ENCODE measurements at regions not wholly inside any gene's neighbourhood (a gene's known extent, or its start where the extent isn't known, plus 50 kb on each side); places are given as distances from the start of the nearest gene placed in this dataset.

DNA sequence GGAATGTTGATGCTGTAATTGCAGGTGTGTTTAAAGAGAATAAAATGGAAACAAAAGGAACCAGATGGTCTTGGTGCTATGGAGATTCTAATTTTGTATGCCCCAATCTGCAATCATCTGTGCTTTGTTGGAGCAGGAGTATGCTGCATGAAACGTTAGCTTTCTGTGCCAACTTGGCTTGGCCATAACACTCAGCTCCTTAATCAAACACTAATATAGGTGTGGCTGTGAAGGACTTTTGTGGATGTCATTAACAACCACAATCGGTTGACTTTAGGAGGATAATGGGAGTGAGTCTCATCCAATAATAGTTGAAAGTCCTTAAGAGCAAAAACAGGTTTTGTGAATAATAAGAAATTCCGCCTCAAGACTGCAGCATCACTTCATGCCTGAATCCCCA lies 399.2 kb downstream of the NLGN4X start:
- Histone ChIP-seq H3K4me2 (ENCODE audit: low read depth, low read length, poor library complexity, severe bottlenecking) (no peak overlapping the region), H3K4me3 (ENCODE audit: low read length, poor library complexity, severe bottlenecking) (no peak overlapping the region), H3K4me1 (ENCODE audit: insufficient read depth, low read length, poor library complexity, severe bottlenecking) (no peaks in the 10 kb centered on the region), H3K36me3 (ENCODE audit: insufficient read depth, low read length) (no peaks in the 10 kb centered on the region), H3K9me3 (ENCODE audit: insufficient read depth, low read depth, low read length) (no peaks in the 10 kb centered on the region), H3K79me2 (ENCODE audit: insufficient read depth, low read length) (no peaks in the 10 kb centered on the region), H3F3A (ENCODE audit: low read depth) (no peaks in the 10 kb centered on the region), H4K20me1 (ENCODE audit: insufficient read depth, low read length, poor library complexity, severe bottlenecking) (no peaks in the 10 kb centered on the region), H2AFZ (ENCODE audit: low read length) (no peak overlapping the region), H3K9me2 (replicated peaks; ENCODE audit: low read depth, low read length) (no peaks in the 10 kb centered on the region), H3K9ac (ENCODE audit: low read depth, low read length, poor library complexity, severe bottlenecking) (no peak overlapping the region), H3K27me3 (ENCODE audit: insufficient read depth, low read length, poor library complexity, severe bottlenecking) (no peaks in the 10 kb centered on the region)
- TF ChIP-seq, protein P1, sequence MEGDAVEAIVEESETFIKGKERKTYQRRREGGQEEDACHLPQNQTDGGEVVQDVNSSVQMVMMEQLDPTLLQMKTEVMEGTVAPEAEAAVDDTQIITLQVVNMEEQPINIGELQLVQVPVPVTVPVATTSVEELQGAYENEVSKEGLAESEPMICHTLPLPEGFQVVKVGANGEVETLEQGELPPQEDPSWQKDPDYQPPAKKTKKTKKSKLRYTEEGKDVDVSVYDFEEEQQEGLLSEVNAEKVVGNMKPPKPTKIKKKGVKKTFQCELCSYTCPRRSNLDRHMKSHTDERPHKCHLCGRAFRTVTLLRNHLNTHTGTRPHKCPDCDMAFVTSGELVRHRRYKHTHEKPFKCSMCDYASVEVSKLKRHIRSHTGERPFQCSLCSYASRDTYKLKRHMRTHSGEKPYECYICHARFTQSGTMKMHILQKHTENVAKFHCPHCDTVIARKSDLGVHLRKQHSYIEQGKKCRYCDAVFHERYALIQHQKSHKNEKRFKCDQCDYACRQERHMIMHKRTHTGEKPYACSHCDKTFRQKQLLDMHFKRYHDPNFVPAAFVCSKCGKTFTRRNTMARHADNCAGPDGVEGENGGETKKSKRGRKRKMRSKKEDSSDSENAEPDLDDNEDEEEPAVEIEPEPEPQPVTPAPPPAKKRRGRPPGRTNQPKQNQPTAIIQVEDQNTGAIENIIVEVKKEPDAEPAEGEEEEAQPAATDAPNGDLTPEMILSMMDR (conservative IDR thresholded peaks at IDR 0.05; ENCODE audit: low read length): no peak
- TF ChIP-seq EZH2phosphoT487 (IDR thresholded peaks at IDR 0.05; ENCODE audit: borderline replicate concordance): no peak

DNA sequence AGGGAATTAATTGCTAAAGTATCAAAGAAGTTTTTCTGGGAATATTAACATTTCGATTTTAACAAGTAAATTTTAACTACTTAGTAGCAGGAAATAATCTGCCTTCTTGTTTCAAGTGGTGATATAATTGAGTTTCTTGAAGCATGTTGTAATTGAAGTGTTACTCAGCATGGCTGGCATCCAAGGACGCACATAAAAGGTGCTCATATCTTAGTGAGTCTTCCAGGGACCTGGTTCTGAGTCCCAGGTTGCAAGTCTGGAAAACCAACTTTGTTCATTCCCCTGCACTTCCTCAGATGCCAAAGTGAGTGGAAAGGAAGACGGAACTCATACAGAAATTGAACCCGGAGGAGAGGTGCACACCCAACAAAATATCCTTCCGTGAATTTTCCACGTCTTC lies 399.6 kb downstream of the NLGN4X start:
- Histone ChIP-seq H3K9me2 (replicated peaks; ENCODE audit: low read depth, low read length) (no peaks in the 10 kb centered on the region), H3K9me3 (ENCODE audit: insufficient read depth, low read depth, low read length) (no peaks in the 10 kb centered on the region), H3F3A (ENCODE audit: low read depth) (no peaks in the 10 kb centered on the region), H3K9ac (ENCODE audit: low read depth, low read length, poor library complexity, severe bottlenecking) (no peak overlapping the region), H3K36me3 (ENCODE audit: insufficient read depth, low read length) (no peaks in the 10 kb centered on the region), H3K4me2 (ENCODE audit: low read depth, low read length, poor library complexity, severe bottlenecking) (no peak overlapping the region), H3K27me3 (ENCODE audit: insufficient read depth, low read length, poor library complexity, severe bottlenecking) (no peaks in the 10 kb centered on the region), H4K20me1 (ENCODE audit: insufficient read depth, low read length, poor library complexity, severe bottlenecking) (no peaks in the 10 kb centered on the region), H3K79me2 (ENCODE audit: insufficient read depth, low read length) (no peaks in the 10 kb centered on the region), H3K4me3 (ENCODE audit: low read length, poor library complexity, severe bottlenecking) (no peak overlapping the region), H2AFZ (ENCODE audit: low read length) (no peak overlapping the region), H3K4me1 (ENCODE audit: insufficient read depth, low read length, poor library complexity, severe bottlenecking) (no peaks in the 10 kb centered on the region)
- no peak for TF ChIP-seq EZH2phosphoT487 (IDR thresholded peaks at IDR 0.05; ENCODE audit: borderline replicate concordance)

DNA sequence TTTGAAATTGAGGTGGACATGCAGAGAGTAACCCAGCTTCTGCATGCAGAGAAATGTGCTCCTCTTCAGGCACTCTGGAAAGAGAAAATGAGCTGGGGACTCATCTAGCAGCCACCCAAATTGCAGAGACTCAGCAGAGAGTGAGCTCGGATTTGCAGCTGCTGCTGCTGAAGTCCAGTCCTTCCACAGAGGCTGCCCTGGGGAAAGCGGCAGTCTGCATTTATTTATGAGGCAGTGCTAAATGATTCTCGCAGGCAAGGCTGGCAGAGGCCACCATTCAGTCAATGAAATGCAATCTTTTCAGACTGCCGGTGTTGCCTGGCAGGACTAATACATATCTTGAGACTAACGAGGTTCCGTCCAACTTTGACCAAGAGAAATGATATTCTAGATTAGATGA lies 404.8 kb downstream of the NLGN4X start:
- Histone ChIP-seq H3K27me3 (ENCODE audit: insufficient read depth, low read length, poor library complexity, severe bottlenecking) (no peaks in the 10 kb centered on the region), H3K4me2 (ENCODE audit: low read depth, low read length, poor library complexity, severe bottlenecking) (no peak overlapping the region), H3K4me3 (ENCODE audit: low read length, poor library complexity, severe bottlenecking) (no peak overlapping the region), H2AFZ (ENCODE audit: low read length) (no peak overlapping the region), H3K9me2 (replicated peaks; ENCODE audit: low read depth, low read length) (no peaks in the 10 kb centered on the region), H4K20me1 (ENCODE audit: insufficient read depth, low read length, poor library complexity, severe bottlenecking) (no peaks in the 10 kb centered on the region), H3F3A (ENCODE audit: low read depth) (no peaks in the 10 kb centered on the region), H3K9me3 (ENCODE audit: insufficient read depth, low read depth, low read length) (no peaks in the 10 kb centered on the region), H3K9ac (ENCODE audit: low read depth, low read length, poor library complexity, severe bottlenecking) (no peak overlapping the region), H3K36me3 (ENCODE audit: insufficient read depth, low read length) (no peaks in the 10 kb centered on the region), H3K4me1 (ENCODE audit: insufficient read depth, low read length, poor library complexity, severe bottlenecking) (no peaks in the 10 kb centered on the region), H3K79me2 (ENCODE audit: insufficient read depth, low read length) (no peaks in the 10 kb centered on the region)
- TF ChIP-seq, protein P1 (conservative IDR thresholded peaks at IDR 0.05; ENCODE audit: low read length): no peak
- no peak for TF ChIP-seq EZH2phosphoT487 (IDR thresholded peaks at IDR 0.05; ENCODE audit: borderline replicate concordance)

DNA sequence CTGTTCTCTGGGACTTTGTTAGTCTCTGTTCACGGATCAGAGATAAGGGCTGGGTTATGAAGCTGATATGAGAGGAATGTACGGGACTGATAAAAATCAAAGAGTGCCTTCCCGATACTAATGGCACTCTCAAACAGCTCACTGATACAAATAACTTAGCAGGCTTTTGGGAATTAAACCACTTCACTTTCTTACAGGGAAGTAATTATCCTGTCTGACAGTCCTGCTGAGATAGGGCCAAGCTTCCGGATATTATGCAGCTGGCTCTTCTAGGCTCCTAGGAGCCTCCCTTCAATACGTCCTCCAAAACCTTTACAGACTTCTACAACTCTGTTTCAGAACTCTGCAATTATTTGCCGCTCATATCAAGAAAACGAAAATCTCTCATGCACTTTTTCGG lies 418.0 kb downstream of the NLGN4X start:
- Histone ChIP-seq H3K9me2 (replicated peaks; ENCODE audit: low read depth, low read length) (no peaks in the 10 kb centered on the region), H3K9me3 (ENCODE audit: insufficient read depth, low read depth, low read length) (no peaks in the 10 kb centered on the region), H2AFZ (ENCODE audit: low read length) (no peak overlapping the region), H3K4me2 (ENCODE audit: low read depth, low read length, poor library complexity, severe bottlenecking) (no peak overlapping the region), H3K4me3 (ENCODE audit: low read length, poor library complexity, severe bottlenecking) (no peak overlapping the region), H3K36me3 (ENCODE audit: insufficient read depth, low read length) (no peaks in the 10 kb centered on the region), H4K20me1 (ENCODE audit: insufficient read depth, low read length, poor library complexity, severe bottlenecking) (no peaks in the 10 kb centered on the region), H3K9ac (ENCODE audit: low read depth, low read length, poor library complexity, severe bottlenecking) (no peak overlapping the region), H3K4me1 (ENCODE audit: insufficient read depth, low read length, poor library complexity, severe bottlenecking) (no peaks in the 10 kb centered on the region), H3K79me2 (ENCODE audit: insufficient read depth, low read length) (no peaks in the 10 kb centered on the region), H3F3A (ENCODE audit: low read depth) (no peaks in the 10 kb centered on the region), H3K27me3 (ENCODE audit: insufficient read depth, low read length, poor library complexity, severe bottlenecking) (no peaks in the 10 kb centered on the region)
- TF ChIP-seq, protein P1 (conservative IDR thresholded peaks at IDR 0.05; ENCODE audit: low read length): no peak
- TF ChIP-seq EZH2phosphoT487 (IDR thresholded peaks at IDR 0.05; ENCODE audit: borderline replicate concordance): no peak

Measured in Loucy (cell line).